ENCODE measurements at regions not wholly inside any gene's neighbourhood (a gene's known extent, or its start where the extent isn't known, plus 50 kb on each side); places are given as distances from the start of the nearest gene placed in this dataset.

DNA sequence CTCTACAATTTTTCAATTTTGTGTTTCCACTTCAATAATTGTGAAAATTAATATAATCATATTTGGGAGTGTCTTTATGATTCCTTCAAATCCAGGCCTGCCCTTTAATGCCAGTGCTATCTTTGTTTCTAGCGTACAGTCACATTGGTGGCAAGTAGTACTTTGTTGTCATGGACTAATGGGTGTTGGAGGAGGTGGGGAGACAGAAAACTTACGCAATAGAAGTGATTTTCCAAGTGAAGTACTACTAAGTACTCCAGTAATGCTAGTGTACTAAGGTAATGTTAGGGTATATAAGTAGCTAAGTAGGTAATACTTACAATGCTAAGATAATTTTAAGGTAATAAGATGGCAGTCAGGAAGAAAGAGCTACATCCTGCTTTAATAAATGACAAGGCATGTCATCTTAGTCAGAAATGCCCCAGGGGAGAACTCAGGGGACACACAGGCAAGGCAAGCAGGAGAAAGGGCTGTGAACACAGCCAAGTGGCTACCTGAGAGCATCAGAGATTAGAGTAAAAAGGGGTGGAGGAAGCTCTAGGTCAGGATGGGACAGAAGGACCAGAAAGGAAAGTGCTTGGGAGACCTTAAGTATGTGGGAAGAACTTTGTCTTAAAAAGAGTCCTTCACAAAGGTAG lies 217.2 kb upstream of the PRDM1 start:
- TF ChIP-seq, protein P1, sequence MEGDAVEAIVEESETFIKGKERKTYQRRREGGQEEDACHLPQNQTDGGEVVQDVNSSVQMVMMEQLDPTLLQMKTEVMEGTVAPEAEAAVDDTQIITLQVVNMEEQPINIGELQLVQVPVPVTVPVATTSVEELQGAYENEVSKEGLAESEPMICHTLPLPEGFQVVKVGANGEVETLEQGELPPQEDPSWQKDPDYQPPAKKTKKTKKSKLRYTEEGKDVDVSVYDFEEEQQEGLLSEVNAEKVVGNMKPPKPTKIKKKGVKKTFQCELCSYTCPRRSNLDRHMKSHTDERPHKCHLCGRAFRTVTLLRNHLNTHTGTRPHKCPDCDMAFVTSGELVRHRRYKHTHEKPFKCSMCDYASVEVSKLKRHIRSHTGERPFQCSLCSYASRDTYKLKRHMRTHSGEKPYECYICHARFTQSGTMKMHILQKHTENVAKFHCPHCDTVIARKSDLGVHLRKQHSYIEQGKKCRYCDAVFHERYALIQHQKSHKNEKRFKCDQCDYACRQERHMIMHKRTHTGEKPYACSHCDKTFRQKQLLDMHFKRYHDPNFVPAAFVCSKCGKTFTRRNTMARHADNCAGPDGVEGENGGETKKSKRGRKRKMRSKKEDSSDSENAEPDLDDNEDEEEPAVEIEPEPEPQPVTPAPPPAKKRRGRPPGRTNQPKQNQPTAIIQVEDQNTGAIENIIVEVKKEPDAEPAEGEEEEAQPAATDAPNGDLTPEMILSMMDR (IDR thresholded peaks at IDR 0.05) = no peak
- TF ChIP-seq EZH2 (IDR thresholded peaks at IDR 0.05) (no peak), EZH2phosphoT487 (IDR thresholded peaks at IDR 0.05) (no peak)

Measured in neural progenitor cell (in vitro differentiated cells).